ENCODE measurements at regions not wholly inside any gene's neighbourhood (a gene's known extent, or its start where the extent isn't known, plus 50 kb on each side); places are given as distances from the start of the nearest gene placed in this dataset.

- POLR2A ChIA-PET, result no interaction called here
- CTCF ChIA-PET, result no interaction called here
These were observed 234.3 kb upstream of the IGFBP3 start for GRCh38 chr7:46155367-46155766.

DNA sequence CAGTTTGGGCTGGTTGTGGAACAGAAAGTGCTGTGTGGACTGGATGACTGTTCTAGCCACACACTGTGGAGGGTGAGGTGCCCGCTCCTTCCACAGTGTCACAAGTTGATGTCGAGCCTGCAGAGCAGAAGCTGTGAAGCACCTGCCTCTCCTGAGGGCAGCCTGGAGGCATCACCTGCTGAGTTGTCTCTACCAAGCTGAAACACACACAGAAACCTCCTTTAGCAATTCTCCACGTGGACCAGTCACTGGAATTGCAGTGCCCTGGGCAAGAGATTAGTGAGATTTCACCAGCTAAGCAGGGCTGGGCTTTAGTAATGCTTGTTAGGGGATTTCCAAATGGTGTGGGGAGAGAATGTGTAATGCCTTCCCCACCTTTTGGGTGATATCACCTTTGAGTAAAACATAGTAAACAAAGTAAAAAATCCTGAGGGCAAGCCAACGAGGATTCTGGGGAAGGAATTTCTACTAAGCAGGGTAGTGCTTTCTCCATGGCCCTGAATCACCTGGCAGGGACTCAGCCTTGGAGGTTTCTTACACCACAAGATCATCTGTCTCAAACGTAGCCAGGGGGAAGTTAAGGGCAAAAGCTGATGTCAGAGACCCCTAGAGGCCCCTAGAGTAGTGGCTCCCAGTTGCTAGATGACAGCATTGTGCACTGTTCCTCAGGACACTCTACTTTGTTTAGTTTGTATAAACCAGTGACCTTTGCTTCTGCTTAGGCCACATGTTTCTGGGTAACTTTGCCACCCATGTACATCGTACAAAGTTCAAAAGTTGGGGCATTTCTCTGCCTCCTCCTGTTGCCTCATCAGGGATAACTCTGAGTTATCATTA is 233.1 kb upstream of the IGFBP3 start:
- ChIA-PET POLR2A (no interaction called here), CTCF (no interaction called here)

DNA sequence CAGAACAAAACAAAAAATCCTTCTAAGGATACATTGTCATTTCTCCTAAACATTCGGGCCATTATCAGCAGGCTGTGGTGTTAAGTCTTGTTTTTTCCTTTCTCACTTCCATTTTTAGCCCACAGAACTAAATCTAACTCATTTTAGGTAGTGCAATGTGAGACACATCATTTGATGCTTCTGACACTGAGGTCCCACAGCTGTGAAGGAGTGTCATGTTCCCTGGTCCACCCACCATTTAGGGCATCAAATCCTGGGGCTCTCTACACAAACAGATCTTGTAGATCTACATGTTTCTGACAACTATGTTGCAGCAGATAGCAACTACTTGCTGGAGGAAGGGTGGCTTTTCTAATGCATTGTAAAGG is 232.5 kb upstream of the IGFBP3 start:
- POLR2A ChIA-PET, result no interaction called here
- CTCF ChIA-PET, result no interaction called here

GRCh38 chr7:46152696-46153095 is 231.6 kb upstream of the IGFBP3 start:
- ChIA-PET POLR2A (interaction anchor here (0.7 kb wide), 1 partner anchor 112 kb away, joined by 3 read pairs; no protein-coding TSS in a partner anchor), CTCF (interaction anchor here (0.7 kb wide), 1 partner anchor 222 kb away, joined by 3 read pairs; no protein-coding TSS in a partner anchor)

DNA sequence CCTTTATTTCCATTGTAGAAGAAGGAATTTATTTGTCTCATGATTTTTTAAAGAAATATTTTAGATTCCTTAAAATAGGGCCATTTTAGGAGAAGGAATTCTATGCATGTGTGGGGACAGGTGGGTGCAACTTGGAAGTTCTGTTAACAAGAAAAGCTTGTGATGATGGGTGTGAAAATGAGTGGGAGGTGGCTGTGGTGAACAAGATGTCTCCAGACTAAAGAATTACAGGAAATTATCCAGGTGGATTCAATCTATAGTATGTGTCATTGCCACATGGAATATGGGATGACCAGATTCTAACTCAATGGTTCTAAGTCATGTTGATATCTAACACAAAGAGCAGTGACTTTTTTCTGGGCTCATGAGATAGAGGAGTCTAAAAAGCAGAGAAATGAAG is 229.6 kb upstream of the IGFBP3 start:
- CTCF ChIA-PET, result no interaction called here

DNA sequence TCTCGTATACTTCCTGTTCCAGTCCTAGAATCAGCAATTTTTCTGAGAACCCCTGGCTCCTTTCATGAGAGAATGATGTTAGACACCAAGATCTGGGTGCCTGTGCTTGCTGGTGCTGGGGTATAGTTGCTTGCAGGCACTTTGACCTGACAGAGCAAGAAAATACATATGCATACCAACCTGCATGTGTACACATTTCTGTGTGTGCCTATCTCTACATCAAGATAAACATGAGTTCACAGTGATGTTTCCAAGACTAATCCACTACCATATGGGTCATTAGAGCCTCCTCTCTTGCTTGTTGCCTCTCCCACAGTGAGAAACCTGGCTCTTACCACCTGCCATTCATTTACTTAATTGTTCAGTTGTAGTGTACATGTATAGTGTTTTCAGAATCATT is 229.1 kb upstream of the IGFBP3 start:
- ChIA-PET POLR2A (interaction anchor here (0.5 kb wide), 1 partner anchor 545 kb away, joined by 11 read pairs; no protein-coding TSS in a partner anchor), CTCF (no interaction called here)

More for the DNA sequence above, 229.6 kb upstream of the IGFBP3 start:
- POLR2A ChIA-PET, result interaction anchor here (0.5 kb wide), 1 partner anchor 545 kb away, joined by 11 read pairs; no protein-coding TSS in a partner anchor

- CTCF ChIA-PET, result no interaction called here
These were observed 226.8 kb upstream of the IGFBP3 start for GRCh38 chr7:46147871-46148270.

DNA sequence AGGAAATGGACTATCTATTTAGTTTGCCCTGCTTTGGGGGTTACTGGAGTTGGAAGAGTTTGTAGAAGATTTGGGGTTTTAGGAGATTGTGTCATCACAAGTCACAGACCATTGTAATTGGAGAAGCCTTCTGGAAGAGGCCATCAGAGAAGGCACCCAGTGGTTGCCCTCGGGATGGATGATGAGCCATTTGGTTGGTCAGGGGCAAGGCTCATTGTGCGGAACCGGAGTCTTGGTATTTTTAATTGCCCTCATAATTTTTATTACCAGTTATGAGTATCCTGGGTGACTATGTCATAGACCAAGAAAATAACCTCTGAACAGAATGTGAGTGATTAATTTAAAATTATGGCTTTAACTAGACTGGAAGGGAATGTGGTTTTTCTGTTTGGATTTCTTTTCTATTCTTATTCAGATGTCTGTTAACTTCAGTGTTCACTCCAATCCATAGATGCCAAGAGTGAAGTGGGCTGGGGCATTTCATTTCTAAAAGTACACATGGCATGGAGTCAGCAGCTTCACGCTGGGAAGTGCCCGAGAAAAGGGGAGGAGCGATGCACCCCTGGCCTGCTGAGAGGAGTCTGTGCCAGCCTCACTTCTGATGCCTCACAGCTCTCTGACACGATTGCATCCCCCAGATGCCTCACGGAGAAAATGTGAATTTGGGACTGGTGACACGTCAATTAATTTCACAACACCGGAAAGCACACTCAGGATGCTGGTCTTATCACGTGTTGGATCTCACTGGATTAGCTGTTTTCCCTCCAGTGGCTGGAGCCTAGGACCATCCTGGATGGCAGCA is 225.6 kb upstream of the IGFBP3 start:
- CTCF ChIA-PET, result no interaction called here
- POLR2A ChIA-PET, result no interaction called here

More at GRCh38 chr7:46147871-46148270, 226.8 kb upstream of the IGFBP3 start:
- POLR2A ChIA-PET, result no interaction called here

DNA sequence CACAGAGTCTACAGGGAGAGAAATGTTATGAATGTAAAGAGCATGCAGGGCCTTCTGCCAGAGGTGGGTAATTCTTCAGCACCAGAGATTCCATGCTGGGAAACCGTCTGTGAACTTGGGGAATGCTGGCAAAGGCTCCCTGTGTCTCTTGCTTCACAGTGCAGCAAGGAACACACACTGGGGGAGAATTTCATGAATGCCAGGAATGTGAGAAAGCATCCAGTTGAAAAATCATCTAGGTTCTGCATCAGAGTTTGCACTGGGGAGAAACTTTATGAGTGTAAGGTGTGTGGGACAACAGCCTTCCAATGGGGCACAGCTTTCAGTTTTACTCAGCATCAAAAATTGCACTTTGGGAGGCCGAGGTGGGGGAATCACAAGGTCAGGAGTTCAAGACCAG is 224.3 kb upstream of the IGFBP3 start:
- ChIA-PET CTCF (no interaction called here), POLR2A (no interaction called here)

- CTCF ChIA-PET, result no interaction called here
- POLR2A ChIA-PET, result no interaction called here
These were observed 223.2 kb upstream of the IGFBP3 start for GRCh38 chr7:46143949-46144917.

DNA sequence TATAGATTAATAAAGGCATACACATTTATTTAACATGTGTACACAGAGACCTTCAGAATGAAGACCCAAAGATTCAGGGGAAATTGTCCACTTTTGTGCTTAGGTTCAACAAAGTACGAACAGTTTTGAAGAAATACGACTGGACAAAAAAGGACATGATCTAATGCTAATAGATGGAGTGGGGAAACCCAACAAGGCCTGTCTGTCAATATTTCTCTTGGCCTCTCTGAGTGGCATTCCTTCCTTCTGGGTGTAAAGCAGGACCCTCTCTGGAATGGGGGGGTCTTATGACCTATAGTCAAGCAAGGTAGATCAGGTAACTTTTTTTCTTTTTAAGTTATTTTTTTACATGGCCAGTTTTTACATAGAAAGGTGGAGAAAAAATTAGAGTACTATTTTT is 222.3 kb upstream of the IGFBP3 start:
- ChIA-PET CTCF (no interaction called here), POLR2A (no interaction called here)

DNA sequence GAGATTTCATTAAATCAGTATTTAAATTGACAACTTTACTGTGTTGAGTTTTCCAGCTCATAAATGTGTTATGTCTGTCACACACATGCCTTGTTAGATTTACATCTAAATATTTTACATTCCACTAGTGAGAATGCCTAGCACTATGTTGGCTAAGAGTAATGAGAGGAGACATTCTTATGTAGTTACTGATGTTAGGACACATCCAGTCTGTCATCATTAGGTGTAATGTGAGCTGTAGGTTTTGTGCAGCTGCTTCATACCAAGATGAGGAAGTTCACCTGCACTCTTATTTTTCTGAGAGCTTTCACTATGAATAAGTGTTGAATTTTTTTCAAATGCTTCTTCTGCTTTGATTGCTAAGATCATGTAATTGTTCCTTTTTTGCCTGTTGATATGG is 218.0 kb upstream of the IGFBP3 start:
- ChIA-PET POLR2A (no interaction called here), CTCF (no interaction called here)

DNA sequence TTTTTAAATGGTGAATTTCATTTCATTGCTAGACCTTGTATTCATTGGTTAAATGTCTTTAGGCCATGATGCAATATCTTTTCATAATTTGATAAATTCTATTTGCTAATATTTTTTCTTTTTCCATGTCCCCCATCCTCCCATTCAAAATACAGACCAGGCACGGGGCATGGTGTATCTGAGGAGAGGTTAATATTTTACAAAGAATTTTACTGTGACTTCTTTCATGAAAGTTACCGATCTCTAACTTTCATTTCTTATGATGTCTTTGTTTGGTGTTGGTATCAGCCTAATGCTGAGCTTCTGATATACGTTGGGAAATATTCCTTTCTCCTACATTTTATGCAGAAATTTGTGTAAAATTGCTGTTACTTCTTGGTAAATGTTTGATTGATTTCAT is 216.7 kb upstream of the IGFBP3 start:
- POLR2A ChIA-PET, result no interaction called here
- CTCF ChIA-PET, result no interaction called here

DNA sequence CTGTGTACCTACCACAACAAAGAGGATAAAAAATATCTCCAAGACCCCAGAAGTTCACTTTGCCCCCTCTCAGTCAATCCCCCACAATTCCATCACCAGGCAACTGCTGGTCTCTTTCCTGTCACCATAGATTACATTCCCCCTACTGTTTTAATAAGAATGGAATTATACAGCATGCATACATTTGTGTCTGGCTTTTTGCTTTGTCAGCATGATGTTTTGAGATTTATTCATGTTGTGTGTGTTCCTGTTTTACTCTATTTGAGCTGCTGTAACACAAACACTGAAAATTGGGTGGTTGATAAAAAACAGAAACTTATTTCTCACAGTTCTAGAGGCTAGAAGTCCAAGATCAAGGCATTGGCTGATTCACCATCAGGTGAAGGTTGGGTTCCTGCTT is 214.5 kb upstream of the IGFBP3 start:
- ChIA-PET POLR2A (no interaction called here), CTCF (no interaction called here)

GRCh38 chr7:46134795-46135194 is 213.7 kb upstream of the IGFBP3 start:
- CTCF ChIA-PET, result no interaction called here
- POLR2A ChIA-PET, result no interaction called here

- CTCF ChIA-PET, result no interaction called here
- POLR2A ChIA-PET, result no interaction called here
These were observed 213.3 kb upstream of the IGFBP3 start for GRCh38 chr7:46134385-46134784.

DNA sequence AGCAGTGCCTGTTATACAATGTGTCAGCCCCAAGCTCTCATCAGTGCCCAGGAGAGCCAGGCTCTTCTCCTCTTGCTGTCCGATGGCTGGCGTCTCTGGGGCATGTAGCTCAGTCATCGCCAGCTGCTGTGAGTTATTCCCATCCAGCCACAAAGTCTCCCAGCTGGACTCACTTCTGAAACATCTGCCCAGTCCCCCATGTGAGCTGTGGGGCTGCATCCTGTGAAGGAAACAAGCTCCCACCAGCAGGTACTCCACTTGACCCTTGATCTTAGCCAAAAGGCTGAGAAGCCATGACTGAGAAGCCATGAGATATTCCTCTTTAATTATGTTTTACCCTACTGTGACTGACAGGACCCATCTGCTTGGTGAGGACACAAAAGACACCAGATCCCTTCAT is 212.7 kb upstream of the IGFBP3 start:
- CTCF ChIA-PET, result no interaction called here

GRCh38 chr7:46133072-46133471 is 212.0 kb upstream of the IGFBP3 start:
- POLR2A ChIA-PET, result no interaction called here
- CTCF ChIA-PET, result no interaction called here

More for the DNA sequence above, 212.7 kb upstream of the IGFBP3 start:
- POLR2A ChIA-PET, result no interaction called here

- ChIA-PET CTCF (no interaction called here), POLR2A (no interaction called here)
These were observed 211.1 kb upstream of the IGFBP3 start for GRCh38 chr7:46131916-46132795.

Data from activated CD8-positive, alpha-beta memory T cell treated with anti-CD3 and anti-CD28 coated beads for 36 hours (primary cell).